ENCODE measurements at regions not wholly inside any gene's neighbourhood (a gene's known extent, or its start where the extent isn't known, plus 50 kb on each side); places are given as distances from the start of the nearest gene placed in this dataset.

DNA sequence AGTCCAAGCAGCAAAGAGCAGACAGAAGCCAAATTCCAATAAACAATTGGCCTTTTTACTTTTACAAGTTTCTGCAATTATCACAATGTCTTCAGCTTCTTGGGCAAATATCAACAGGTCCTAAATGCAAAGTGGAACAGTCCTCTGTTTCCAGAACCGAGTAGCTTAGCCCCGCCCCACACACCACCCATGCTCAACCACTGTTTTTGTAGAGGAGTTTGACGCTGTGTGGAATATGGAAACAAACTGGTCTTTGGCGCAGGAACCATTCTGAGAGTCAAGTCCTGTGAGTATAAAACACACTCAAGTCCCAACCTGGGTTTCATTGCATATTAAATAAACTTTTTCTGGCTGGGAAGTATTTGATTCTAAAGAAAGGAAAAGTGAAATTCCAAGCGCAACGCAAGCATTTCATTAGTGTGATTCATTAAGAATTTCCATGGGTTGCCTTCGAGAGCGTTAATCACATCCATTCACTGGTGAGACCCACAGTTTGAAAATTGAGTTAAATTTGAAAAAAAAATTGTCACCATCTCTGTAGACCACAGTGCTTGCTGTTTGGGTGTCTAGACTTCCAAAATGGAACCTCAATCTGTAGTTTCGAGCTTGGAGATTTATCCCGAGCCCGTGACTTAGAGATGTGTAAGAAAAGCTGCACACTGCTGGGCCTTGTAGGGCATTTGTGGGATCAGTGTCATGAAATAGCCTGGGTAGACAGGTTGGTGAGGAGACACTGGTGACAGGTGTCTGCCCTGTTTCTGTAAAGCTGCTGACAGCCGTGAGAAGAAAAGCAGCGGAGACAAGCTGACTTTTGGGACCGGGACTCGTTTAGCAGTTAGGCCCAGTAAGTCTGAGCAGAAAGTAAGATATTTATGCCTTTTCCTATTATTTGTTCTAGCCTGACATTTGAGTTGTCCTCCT lies 96.1 kb downstream of the DAD1 start:
- TF ChIP-seq, protein P1, sequence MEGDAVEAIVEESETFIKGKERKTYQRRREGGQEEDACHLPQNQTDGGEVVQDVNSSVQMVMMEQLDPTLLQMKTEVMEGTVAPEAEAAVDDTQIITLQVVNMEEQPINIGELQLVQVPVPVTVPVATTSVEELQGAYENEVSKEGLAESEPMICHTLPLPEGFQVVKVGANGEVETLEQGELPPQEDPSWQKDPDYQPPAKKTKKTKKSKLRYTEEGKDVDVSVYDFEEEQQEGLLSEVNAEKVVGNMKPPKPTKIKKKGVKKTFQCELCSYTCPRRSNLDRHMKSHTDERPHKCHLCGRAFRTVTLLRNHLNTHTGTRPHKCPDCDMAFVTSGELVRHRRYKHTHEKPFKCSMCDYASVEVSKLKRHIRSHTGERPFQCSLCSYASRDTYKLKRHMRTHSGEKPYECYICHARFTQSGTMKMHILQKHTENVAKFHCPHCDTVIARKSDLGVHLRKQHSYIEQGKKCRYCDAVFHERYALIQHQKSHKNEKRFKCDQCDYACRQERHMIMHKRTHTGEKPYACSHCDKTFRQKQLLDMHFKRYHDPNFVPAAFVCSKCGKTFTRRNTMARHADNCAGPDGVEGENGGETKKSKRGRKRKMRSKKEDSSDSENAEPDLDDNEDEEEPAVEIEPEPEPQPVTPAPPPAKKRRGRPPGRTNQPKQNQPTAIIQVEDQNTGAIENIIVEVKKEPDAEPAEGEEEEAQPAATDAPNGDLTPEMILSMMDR (optimal IDR thresholded peaks at IDR 0.05 in 1 of 3, IDR thresholded peaks at IDR 0.05 in 1 of 3, conservative IDR thresholded peaks at IDR 0.05 in 1 of 3; ENCODE audit: extremely low read depth in 1 of 3, insufficient read depth in 2 of 3, low read length in 3 of 3) = no peak
- TF ChIP-seq EZH2 (IDR thresholded peaks at IDR 0.05; ENCODE audit: low read length) = no peak
